GM12872 (cell line): ENCODE measurements at regions not wholly inside any gene's neighbourhood (a gene's known extent, or its start where the extent isn't known, plus 50 kb on each side); places are given as distances from the start of the nearest gene placed in this dataset.

Experiments used
- TF ChIP-seq, protein P1 (sequence below): IDR thresholded peaks from 3 replicates; pipeline ENCODE4 v1.5.1; 2011; ENCODE audit warnings: low read depth, mild to moderate bottlenecking, low read length, moderate library complexity; ENCODE audit not compliant: insufficient read depth

DNA sequence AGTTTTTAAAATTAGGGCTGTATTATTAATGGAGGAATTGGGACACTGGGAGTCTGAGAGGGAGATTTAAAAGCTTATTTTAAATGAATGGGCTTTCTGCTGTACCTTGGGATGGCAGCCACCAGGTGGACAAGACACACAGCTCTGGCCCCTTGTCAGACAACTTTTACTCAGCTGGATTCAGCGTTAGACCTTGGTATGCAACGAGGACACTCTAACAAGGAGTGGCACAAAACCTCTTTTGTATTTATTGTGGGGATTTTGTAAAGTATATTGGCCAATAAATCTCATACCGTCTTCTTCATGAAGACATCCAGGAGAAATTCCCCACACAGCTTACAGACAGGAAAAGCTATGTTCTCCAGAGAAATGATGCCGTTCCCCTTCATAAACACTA lies 105.7 kb downstream of the LCA5 start:
- TF ChIP-seq, protein P1, sequence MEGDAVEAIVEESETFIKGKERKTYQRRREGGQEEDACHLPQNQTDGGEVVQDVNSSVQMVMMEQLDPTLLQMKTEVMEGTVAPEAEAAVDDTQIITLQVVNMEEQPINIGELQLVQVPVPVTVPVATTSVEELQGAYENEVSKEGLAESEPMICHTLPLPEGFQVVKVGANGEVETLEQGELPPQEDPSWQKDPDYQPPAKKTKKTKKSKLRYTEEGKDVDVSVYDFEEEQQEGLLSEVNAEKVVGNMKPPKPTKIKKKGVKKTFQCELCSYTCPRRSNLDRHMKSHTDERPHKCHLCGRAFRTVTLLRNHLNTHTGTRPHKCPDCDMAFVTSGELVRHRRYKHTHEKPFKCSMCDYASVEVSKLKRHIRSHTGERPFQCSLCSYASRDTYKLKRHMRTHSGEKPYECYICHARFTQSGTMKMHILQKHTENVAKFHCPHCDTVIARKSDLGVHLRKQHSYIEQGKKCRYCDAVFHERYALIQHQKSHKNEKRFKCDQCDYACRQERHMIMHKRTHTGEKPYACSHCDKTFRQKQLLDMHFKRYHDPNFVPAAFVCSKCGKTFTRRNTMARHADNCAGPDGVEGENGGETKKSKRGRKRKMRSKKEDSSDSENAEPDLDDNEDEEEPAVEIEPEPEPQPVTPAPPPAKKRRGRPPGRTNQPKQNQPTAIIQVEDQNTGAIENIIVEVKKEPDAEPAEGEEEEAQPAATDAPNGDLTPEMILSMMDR: peak; percentile 23; the same call in 1 of the 3 replicates

DNA sequence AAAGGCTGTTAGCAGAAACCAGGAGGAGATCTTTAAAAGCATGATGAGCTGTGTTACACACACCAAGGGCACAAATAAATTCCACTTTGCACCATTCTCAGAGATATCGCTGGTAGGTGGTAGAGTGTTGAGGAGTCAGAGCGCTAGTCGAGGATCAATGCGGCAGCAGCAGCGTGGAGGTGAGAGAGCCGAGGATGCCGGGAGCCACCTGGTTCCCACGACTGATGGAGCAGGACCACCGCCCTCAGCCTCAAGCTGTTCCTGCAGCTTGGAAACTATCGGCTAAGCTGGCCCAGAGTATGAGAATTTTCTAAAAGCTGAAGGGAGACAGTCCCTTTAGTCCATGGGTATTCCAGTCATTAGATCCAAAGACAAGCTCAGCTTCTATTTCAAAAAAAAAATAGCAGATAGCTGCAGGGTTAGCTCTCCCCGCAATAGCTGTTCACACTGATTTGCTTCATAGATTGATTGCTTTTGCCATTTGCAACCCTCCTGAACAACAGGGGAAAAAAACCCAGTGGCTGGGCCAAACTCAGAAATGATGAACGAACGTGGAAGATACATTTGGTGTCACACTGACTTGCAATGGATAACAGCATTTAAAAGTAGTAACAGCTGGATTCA lies 106.2 kb downstream of the LCA5 start:
- TF ChIP-seq, protein P1: no peak

DNA sequence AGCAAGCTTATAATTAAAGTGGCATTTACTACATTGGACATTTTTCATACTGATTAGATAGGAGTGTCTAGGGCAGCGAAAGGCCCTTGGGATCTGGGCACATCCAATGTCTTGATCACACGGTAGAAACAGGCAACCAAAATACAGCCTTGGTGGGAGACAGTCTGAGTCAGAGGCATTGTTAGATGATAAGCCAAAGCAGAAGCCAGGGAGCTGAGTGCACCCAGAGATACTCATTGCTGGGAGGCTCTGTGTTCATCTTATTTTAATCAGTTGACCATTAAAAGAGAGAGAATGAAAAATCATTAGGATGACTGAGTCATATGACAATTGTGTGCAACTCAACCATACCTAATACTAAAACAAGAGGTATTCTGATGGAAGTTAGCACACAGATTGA lies 109.5 kb downstream of the LCA5 start:
- TF ChIP-seq, protein P1: no peak

DNA sequence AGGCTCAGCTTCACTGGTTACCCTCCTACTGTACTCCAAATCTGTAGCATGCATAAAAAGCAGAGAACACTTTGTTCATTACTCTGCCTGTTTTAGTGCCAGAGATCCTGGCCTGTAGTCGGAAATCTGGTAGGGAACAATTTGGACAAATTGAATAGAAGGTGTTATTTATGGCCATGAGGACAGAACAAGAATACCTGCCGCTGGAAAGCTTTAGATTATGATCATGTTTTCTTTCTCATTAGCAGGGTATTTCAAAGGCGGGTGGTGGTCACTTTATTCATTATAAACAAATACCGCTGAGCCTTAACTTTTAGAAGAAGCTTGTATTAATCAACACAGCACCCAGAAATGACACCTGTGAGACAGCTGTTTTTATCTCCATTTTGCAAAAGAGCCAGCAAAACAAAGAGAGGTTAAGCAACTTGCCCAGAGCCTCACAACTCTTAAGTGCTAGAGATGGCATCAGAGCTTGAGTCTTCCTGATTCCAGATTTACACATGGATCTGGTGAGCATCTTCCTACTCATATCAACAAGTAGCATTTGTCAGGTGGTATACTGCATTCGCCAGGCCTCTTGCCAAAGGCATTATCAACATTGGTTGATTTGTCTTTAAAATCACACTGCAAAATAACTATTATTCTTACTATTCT lies 110.5 kb downstream of the LCA5 start:
- TF ChIP-seq, protein P1: no peak

DNA sequence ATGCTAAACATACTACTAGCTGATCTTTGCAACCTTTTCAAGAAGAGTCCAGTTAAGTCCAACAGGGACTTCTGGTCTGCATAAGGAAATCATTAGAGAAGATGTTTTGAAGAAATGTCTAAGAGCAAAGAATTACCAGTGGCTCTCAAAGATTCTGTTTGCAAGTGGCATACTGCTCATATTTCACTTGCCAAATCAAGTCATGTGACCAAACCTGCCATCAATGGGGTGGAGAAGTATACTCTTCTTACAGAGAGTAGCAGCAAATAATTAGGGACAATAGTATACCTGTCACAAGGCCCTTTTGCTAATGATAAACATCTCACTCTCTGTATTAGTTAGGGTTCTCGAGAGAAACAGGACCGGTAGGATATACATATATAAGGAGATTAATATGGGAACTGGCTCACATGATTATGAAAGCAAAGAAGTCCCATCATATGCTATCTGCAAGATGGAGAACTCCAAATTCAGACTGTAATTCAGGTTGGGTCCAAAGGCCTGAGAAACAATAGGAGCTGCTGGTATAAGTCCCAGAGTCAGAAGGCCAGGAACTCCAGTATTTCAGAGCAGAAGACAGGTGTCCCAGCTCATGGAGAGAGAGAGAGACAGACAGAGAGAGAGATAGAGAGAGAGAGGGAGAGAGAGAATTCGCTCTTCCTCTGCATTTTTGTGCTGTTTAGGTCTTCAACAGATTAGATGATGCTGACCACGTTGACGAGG lies 111.5 kb downstream of the LCA5 start:
- TF ChIP-seq, protein P1: no peak

DNA sequence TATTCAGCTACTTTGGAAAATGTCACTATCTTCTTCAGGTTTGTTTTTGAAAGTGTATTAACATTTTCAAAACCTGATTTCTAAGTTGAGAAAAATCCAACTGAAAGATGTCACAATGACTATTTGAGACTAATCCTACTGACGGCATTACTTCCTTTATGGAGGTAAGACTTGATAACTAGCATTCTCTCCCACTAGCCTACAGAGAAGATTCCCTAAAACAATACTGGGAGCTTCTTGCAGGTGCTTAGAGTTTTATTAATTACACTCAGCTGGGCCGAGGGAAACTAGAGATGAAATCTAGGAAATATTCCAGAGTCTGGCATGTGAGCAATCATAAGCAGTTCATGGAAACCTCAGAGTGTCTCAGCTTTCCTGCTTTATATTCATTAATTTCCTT lies 114.0 kb downstream of the LCA5 start:
- TF ChIP-seq, protein P1: no peak

DNA sequence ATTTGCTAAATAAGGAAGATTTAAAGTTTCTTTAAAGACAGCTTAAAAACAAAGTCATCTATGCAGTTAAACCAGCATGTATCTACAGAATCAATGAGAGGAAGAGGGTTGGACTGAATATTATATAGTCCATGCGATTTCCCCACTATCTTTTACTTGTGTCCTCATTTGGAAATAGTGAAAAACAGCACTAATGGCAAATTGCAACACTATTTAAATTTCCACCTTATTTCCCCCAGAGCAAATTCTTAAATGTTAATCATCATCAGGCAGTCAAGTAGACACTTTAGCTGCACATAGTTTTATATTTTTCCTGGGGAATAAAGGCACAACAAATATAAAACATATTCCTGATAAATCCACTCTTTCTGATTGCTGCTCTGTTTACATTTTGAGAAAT lies 114.6 kb downstream of the LCA5 start:
- TF ChIP-seq, protein P1: no peak
